HK-2 (cell line): ENCODE measurements at regions not wholly inside any gene's neighbourhood (a gene's known extent, or its start where the extent isn't known, plus 50 kb on each side); places are given as distances from the start of the nearest gene placed in this dataset.
"Not testable (repeated sequence)": the region's sequence is repeated elsewhere in the genome, so short reads cannot be mapped to it uniquely, and the experiment has no call there.

Experiments used
- DNase-seq: peaks from one replicate; pipeline ENCODE4 v3.0.0-alpha.2; 2018; ENCODE audit not compliant: unreplicated experiment

DNA sequence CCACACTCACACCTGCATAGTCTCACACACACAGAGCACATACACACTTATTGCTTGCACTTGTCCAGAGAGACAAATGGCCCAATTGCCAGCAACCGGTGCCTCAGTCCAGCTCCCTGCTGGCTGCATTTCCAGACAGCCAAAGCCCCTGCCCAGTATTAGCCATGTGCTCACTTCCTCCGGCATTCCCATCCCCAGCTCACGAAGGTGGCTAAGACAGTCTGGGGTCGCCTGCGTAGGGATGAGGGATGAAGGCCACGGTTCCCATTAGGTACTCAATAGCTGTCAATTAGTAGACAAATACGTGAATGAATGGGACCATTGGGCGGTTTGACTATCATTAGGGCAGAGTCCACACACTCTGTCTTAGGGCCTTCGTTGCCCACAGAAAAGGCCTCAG is 146.8 kb upstream of the EGLN3 start:
- DNase-seq, result no peak

DNA sequence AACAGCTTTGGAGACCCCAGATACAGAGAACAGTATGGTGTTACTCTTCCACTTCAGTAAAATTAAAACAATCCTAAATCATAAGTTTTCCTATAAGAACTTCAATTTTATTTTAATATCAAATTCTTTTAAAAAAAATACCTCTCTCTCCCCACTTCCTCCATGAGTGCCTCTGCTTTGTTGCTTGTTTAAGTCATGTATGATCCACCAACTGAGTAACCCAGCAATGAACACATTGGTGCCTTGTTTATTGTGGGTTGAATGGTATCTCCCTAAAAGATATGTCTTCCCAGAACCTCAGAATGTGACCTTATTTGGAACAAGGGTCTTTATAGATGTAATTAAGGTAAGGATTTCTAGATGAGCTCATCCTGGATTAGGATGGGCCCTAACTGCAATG is 143.5 kb upstream of the EGLN3 start:
- no peak for DNase-seq

DNA sequence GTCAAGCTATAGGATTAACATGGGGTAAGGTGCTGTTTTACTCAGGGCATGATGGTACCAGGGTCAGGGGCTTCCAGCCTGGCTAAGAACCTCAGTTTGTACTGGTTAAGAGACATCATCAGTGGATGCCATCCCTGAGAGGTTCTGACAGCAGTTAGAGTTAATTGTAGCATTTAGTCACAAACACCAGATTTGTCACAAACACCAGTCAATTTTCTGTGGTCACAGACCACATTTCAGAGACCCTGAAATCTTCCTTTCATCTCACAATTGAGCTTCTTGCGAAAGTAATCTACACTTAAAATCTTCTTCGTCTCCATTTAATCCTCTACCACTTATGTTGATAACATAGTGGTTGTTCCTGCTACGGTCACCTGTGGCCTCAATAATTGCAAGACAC is 143.0 kb upstream of the EGLN3 start:
- no peak for DNase-seq

DNA sequence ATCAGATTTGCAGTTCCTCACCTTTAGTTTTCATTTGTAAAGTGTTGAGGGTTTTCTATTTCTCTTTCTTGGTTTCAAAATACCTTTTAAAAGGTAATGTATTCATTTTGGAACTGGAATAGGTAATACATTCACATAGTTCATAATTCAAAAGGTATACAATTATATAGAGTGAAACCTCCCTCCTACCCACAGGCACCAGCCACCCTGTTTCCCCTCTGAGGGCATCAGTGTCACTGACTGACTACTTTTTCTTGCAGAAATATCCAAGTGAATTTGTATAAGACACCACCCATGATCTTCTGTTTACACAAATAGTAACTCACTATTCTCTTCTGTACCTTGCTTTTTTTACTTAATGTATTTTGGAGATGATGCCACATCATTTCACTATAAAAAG is 139.6 kb upstream of the EGLN3 start:
- DNase-seq, result no peak

DNA sequence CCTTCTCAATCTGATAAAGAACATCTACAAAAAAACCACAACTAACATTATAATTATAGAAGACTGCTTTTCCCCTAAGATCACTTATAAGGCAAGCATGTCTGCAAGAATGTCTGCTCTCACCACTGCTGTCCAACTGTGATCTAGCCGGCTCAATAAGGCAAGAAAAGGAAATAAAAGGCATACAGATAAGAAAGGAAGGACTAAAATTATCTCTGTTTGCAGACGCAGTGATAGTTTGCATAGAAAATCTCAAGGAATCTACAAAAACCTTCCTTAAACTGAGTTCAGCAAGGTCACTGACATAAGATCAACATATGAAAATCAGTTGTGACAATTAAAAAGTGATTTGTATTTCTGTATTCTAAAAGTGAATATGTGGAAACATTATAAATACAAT is 138.0 kb upstream of the EGLN3 start:
- DNase-seq, result no peak

DNA sequence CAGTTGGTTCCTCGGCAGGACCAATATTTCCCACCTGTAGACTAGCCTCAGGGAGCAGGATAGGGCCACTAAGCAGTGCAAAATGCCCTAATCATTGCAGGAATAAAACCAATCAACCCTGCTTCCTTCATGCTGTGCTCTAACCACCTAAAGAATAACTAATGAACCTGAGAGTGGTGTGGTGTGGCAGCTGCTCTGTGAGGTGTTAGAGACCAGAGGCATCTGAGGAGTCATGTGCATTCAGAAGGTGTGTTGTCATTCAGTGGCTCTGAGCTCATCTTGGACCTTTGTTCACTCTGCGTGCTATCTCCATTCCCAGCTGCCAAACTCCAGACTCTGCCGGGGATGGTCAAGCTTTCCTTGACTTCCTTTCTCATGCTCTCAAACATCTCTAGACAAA is 136.7 kb upstream of the EGLN3 start:
- no peak for DNase-seq

DNA sequence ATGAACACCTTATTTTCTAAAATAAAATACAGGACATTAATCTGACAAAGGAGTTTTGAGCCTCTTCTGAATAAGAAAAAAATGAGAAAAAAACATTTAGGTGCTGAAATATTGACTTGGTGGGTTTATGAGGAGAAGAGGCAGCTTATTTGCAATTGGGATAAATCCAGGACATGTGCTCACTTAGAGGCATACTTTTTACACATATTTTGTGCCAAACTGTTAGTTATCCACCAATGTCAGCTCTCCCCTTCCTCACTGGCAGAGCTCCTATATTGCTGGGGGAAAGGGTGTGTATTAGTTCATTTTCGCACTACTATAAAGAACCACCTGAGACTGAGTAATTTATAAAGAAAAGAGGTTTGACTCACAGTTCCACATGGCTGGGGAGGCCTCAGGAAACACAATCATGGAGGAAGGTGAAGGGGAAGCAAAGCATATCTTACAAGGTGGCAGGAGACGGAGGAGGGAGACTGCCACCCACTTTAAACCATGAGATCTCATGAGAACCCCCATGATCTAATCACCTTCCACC is 135.4 kb upstream of the EGLN3 start:
- DNase-seq, result no peak

DNA sequence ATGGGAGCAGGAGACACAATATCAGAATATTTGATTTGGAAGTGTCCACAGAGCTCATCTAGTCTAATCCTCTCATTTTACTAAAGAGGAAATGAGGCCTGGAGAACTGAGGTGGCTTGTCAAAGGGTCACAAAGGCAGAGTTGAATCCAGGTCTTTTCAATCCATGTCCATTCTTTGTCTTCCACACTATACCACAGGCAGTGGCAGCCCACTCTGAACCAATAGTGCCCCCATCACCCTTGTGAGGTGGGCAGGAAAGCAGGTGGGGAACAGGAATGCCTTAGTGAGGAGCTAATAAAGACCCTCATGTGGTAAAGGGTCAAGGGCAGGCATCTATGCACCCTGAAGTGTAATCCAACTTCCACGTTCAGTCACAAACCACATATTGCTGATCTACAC is 134.8 kb upstream of the EGLN3 start:
- no peak for DNase-seq

DNA sequence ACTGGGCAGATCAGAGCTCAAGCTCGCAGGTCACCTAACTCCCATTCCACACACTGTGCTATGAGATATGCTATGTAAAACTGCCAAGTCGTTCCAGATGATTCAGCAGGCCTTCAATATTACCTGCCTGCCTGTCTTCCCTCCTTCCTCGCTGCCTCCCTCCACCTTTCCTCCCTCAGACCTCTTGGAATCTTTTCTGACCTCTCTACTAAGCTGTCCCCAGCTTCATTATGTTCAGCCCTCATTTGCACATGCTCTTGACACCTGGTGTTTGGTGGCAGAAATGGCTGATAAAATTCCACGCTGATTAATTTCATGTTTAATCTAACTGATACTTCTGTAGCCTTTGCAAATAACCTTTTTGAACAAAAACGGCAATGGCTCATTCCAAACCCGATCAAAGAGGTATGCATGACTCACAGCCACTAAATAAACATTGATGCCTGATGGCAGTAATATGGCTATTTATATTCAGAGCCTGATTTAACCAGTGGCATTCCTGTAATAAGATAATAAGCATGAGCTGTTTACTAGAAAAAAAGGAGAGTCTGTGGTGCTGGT is 130.8 kb upstream of the EGLN3 start:
- DNase-seq, result no peak

DNA sequence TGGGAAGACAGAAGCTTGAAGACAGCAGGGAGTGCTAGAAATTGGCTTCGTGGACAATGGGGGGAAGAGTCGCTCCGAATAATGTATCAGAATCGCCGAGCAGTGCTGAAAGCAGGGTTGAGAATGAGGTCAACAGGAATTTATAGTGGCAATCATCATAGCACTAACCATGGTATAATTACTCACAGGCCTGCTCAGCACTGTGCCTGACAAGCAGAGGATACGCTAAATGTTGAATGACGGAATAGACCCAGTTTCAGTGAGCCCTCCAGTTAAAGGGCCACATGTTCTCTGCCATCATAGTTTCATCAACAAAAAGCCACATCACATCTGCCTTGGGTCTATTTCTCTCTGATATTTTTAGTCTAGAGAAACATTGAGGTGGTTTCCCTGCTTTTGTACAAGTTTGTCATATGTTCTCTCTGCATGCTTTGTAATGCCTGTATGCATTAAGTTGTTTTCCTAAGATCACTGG is 130.3 kb upstream of the EGLN3 start:
- DNase-seq, result no peak

DNA sequence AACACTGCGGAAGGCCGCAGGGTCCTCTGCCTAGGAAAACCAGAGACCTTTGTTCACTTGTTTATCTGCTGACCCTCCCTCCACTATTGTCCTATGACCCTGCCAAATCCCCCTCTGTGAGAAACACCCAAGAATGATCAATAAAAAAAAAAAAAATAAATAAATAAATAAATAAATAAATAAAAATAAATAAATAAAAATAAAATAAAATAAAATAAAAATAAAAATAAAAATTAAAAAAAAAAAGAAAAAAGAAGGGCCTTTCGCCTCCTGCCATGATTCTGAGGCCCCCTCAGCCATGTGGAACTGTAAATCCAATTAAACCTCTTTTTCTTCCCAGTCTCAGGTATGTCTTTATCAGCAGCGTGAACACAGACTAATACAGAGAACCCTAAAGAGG is 128.8 kb upstream of the EGLN3 start:
- DNase-seq, result not testable (repeated sequence)

DNA sequence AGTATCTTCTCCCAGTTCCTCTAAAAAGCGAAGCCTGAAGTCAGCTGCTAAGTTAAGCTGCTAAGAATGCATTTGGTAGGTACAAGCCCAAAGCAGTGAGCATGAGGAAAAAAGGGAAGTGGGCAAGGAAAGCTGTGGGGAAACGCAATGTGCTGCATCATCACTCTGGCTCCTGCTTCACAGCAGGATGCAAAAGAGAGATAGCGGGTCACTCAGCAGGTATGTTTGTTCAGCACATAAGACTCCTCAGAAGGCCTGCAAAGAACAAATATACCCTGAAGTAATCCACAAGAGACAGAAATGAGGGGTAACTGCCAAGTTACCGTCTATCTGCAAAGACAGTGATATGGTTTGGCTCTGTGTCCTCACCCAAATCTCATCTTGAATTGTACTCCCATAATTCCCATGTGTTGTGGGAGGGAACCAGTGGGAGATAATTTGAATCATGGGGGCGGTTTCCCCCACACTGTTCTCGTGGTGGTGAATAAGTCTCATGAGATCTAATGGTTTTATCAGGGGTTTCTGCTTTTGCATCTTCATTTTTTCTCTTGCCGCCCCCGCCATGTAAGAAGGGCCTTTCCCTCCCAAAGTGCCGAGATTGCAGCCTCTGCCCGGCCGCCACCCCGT is 127.4 kb upstream of the EGLN3 start:
- DNase-seq, result no peak

DNA sequence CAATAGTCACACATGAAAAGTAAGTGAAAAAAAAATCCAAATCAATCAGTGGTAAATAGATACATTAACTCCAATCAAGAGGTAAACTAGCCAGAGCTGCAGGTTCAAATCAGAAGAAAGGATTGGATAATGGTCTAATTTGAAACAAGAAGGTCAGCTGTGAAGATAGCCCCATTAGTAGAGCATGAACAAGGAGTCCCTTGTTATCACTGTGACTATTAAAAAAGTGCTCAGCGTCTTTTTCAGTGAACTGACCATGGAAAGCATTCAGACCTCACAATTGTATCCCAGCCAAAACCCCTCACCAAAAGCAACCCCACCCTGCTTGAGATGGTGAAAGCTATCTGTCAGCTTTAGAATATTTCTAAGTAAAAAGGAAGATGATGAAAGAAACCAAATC is 125.0 kb upstream of the EGLN3 start:
- no peak for DNase-seq

DNA sequence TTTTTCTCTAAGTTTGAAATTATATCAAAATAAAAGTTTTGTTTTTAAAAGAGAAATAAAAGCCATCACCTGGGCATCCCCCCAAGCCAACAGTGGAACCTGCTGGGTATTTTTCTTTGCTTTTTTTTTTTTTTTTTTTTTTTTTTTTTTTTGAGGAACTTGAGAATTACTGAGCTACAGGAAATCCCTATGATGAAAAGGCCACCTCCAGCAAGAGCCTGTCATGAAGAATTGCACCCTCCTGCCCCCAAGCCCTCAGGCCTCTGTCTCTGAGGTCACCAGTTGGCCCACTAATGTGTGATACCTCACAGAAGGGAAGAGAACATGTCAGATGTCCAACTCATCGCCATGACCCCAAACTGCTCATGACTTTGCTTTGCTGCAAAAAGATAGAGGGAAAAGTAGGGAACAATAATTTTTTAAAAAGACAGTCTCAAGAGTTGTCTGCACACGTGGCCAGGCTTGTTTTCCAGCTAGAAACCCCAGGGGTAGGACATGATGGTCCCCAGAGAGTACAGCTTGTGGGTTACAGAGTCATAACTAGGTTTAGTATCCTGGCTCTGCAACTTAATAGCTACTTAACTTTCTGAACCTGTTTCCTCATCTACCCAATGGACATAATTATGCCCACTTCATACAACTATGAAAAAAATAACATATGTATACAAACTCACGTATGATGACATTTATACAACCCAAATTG is 124.3 kb upstream of the EGLN3 start:
- DNase-seq, result no peak

DNA sequence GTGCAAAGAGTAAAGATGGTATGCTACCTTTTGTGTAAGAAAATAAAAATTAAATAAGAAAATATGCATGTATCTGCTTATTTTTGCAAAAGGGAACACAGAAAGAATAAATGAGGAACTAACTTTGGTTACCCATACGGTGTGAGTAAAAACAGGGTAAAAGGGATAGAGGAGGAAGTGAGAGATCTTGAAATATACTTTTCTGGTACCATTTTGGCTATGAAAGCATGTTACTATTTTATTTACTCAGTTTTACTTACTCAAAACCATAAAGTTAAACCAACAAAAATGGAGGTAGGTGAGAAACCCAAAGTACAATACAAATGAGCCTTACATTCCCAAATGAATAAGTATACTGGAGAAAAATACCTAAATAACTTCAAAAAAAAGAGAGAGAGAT is 122.0 kb upstream of the EGLN3 start:
- no peak for DNase-seq

DNA sequence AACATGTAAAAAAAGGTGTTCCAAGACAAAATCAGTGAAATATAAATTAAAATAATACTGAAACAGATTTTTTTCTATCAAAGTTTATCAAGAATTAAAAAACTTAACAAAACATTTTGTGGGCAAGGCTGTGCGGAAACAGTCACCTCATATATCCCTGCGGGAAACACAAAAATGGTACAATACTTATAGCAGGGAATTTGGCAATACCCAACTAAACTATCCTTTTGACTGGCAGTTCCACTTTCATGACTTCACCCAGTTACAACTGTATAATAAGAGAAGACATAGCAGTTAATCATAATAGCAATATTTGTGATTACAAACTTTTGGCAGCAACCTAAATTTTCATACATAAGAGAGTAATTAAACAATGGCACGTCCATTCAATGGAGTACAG is 121.5 kb upstream of the EGLN3 start:
- no peak for DNase-seq

DNA sequence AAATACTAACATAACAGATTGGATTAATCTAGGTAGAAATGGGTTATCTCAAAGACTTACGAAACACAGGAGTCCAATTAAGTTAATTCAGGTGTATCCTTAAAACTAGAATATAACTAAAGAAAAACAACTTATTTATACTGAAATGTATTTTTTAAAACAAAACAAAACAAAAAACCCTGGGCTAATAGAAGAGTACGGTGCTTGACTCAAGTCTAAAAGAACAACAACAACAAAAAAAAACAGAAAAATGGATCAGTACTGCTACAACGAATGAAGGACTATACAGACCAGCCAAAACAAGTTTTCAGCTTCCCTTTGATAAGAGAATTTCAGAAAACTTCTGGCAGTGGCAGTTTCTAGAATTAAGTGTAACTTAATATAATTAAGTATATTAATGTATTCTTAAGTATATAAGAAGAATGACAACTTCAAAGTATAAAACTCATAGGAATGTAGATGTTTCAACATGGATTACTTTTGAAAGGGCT is 120.1 kb upstream of the EGLN3 start:
- no peak for DNase-seq

DNA sequence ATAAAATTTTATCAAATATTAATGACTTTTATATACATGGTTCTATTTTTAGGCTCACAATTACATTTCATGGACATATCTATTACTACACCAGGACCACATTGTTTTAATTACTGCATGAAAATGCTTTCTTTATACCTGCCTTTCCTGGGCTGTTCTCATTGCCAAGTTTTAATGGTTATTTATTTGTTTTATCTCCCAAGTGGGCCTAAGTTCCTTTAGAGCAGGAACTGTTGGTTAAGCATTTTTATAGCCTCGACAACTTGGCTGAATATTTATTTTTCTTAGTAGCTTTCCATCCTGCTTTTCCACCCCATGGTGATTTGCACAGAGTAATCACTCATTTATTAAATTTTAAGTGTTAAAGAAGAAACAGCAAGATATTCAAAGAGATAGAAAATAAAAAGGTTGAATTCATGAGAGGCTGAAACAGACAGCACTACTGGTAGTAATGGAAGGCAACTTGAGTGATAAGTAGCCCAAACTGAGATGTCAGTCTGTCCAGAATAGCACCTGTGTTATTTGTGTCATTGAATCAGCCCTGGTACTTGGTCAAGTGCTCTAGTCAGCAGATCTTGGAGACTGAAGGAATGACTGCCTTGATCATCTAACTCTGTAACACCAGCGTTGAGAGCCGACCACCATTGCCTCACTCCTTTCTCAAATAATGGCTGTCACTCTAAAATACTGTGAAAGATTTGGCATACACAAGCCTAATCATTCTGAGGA is 119.1 kb upstream of the EGLN3 start:
- no peak for DNase-seq

DNA sequence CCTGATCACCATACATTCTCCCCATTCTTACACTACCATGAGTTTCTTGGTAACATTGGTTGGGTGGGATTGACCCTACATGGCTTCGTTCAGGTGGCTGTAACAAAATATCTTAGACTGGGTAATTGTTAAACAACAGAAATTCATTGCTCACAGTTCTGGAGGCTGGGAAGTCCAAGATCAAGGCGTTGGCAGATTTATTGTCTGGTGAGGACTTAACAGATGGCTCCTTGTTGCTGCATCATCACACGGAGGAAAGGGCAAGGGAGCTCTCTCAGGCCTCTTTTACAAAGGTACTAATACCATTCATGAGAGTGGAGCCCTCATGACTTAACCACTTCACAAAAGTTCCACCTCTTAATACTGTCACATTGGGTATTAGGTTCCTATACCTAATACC is 116.7 kb upstream of the EGLN3 start:
- DNase-seq, result no peak

DNA sequence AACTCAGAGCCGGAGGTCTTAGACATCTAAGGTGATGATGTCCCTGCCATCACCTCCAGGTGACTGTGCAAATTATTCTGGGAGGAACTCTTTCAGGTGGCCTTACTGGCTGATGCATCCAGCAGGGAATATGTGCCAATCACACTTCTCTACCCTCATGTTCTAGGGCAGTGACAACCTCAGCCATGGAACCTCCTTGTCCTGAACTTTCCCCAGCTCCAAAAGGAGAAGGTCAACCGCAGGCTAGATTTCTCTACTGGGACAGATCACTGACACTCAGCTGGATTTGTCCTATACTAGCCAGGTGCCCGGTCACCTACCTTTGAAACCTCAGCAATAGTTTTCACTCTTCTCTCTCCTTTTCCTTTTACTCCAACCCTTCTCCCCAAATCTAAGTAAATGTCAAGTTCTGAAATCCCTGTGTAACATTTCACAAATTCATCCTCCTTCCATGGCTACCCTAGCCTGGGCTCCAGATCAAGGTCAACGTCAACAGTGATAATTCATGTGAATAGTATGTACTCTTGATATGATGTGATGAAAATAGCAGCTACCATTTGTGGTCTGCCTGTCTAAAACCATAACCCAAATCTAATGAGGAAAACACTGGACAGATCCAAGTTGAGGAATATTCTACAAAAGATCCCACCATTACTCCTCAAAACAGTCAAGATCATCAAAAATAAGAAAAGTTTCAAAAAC is 115.0 kb upstream of the EGLN3 start:
- no peak for DNase-seq

DNA sequence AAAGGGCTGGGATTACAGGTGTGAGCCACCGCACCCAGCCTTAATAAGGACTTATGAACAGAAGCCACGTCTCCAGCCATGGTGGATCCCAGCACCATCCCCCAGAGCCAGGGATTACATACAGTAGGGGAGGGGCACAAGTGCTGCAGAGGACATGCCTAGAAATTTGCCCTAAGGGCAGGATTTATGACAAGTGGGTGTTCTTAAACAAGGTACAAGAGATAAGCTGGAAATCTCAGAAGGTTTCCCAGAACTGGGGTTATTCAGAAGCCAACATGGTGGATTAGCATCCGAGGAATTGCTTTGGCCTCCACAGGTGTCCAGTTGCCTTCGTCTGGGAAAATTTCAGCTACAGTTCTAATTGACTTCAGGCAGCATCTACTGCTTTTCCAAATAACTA is 114.4 kb upstream of the EGLN3 start:
- DNase-seq, result no peak

DNA sequence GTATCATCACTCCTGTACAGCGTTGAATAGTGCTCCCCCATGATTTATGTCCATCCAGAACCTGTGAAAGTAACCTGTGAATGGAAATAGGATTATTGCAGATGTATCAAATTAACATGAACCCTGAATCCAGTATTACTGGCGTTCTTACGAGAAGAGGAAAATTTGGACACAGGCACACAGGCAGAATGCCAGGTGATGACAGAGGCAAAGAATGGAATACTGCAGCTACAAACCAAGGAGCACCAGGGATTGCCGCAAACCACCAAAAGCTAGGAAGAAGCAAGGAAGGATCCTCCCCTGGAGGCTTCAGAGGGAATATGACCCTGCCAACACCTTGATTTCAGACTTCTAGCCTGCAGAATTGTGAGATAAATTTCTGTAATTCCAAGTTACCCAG is 113.5 kb upstream of the EGLN3 start:
- DNase-seq, result no peak
